ENCODE measurements at regions not wholly inside any gene's neighbourhood (a gene's known extent, or its start where the extent isn't known, plus 50 kb on each side); places are given as distances from the start of the nearest gene placed in this dataset.
"Not testable (repeated sequence)": the region's sequence is repeated elsewhere in the genome, so short reads cannot be mapped to it uniquely, and the experiment has no call there.

- DNase-seq: no peak
- Mint-ChIP-seq H3K27ac (peak overlapping the region in 1 of 3 donors; percentile 53), H3K4me3 (no peak overlapping the region), H3K36me3 (no peaks in the 10 kb centered on the region), H3K4me1 (peaks cover 0 to 15% (median 5%) of the 10 kb centered on the region in 4 donors), H3K9me3 (peaks cover 0 to 3% (median 0%) of the 10 kb centered on the region in 7 donors), H3K27me3 (peaks cover 53% of the 10 kb centered on the region)
- no peaks in the 10 kb centered on the region for H3K36me3 ChIP-seq (ENCODE audit: control insufficient read depth, insufficient read depth, low read length)
- H3K4me3 ChIP-seq (ENCODE audit: low read depth, low read length): no peak overlapping the region
- peaks cover 7% of the 10 kb centered on the region for H3K27me3 ChIP-seq (ENCODE audit: control insufficient read depth, insufficient read depth, low read length)
- no peaks in the 10 kb centered on the region for H3K4me1 ChIP-seq (ENCODE audit: control insufficient read depth, insufficient read depth, low read length, poor library complexity, severe bottlenecking)
- ATAC-seq (ENCODE audit: low read depth in 2 of 2): no peak
- H3K27ac ChIP-seq (ENCODE audit: insufficient read depth, low read length, poor library complexity, severe bottlenecking): no peak overlapping the region
- H3K9me3 ChIP-seq (ENCODE audit: control insufficient read depth in 2 of 2, low read length in 2 of 2): no peaks in the 10 kb centered on the region
These were observed 58.0 kb upstream of the FBXO11 start for GRCh38 chr2:47964277-47964676.

GRCh38 chr2:47964722-47965434, 58.6 kb upstream of the FBXO11 start:
- Mint-ChIP-seq H3K27ac (no peak overlapping the region), H3K4me1 (peaks cover 0 to 15% (median 5%) of the 10 kb centered on the region in 4 donors), H3K27me3 (peaks cover 52% of the 10 kb centered on the region), H3K4me3 (no peak overlapping the region), H3K9me3 (peaks cover 0 to 3% (median 0%) of the 10 kb centered on the region in 7 donors), H3K36me3 (no peaks in the 10 kb centered on the region)
- H3K27me3 ChIP-seq (ENCODE audit: control insufficient read depth, insufficient read depth, low read length): peaks cover 7% of the 10 kb centered on the region
- H3K27ac ChIP-seq (ENCODE audit: insufficient read depth, low read length, poor library complexity, severe bottlenecking): no peak overlapping the region
- no peak overlapping the region for H3K4me3 ChIP-seq (ENCODE audit: low read depth, low read length)
- H3K36me3 ChIP-seq (ENCODE audit: control insufficient read depth, insufficient read depth, low read length): no peaks in the 10 kb centered on the region
- ATAC-seq (ENCODE audit: low read depth in 2 of 2): peak; percentile 11 to 20
- H3K9me3 ChIP-seq (ENCODE audit: control insufficient read depth in 2 of 2, low read length in 2 of 2): no peaks in the 10 kb centered on the region
- DNase-seq: peak in 1 of 3 donors; percentile 15
- H3K4me1 ChIP-seq (ENCODE audit: control insufficient read depth, insufficient read depth, low read length, poor library complexity, severe bottlenecking): no peaks in the 10 kb centered on the region

- not testable (repeated sequence) for ATAC-seq (ENCODE audit: low read depth in 2 of 2); H3K4me3 ChIP-seq (ENCODE audit: low read depth, low read length); H3K4me1 Mint-ChIP-seq; H3K36me3 Mint-ChIP-seq; H3K27ac ChIP-seq (ENCODE audit: insufficient read depth, low read length, poor library complexity, severe bottlenecking); DNase-seq; H3K9me3 ChIP-seq (ENCODE audit: control insufficient read depth in 2 of 2, low read length in 2 of 2); H3K4me1 ChIP-seq (ENCODE audit: control insufficient read depth, insufficient read depth, low read length, poor library complexity, severe bottlenecking); H3K36me3 ChIP-seq (ENCODE audit: control insufficient read depth, insufficient read depth, low read length); H3K4me3 Mint-ChIP-seq; H3K27me3 ChIP-seq (ENCODE audit: control insufficient read depth, insufficient read depth, low read length)
- peak overlapping the region in 1 of 3 donors; percentile 45 for H3K27ac Mint-ChIP-seq
- H3K9me3 Mint-ChIP-seq: peaks cover 0 to 11% (median 3%) of the 10 kb centered on the region in 7 donors
- H3K27me3 Mint-ChIP-seq: peaks cover 21% of the 10 kb centered on the region
These were observed 70.4 kb upstream of the FBXO11 start for GRCh38 chr2:47976728-47977127.

GRCh38 chr2:47984041-47984440, 77.7 kb upstream of the FBXO11 start:
- Histone ChIP-seq H3K4me1 (ENCODE audit: control insufficient read depth, insufficient read depth, low read length, poor library complexity, severe bottlenecking) (no peaks in the 10 kb centered on the region), H3K36me3 (ENCODE audit: control insufficient read depth, insufficient read depth, low read length) (no peaks in the 10 kb centered on the region), H3K27ac (ENCODE audit: insufficient read depth, low read length, poor library complexity, severe bottlenecking) (no peak overlapping the region), H3K4me3 (ENCODE audit: low read depth, low read length) (no peak overlapping the region), H3K27me3 (ENCODE audit: control insufficient read depth, insufficient read depth, low read length) (peaks cover 2% of the 10 kb centered on the region), H3K9me3 (ENCODE audit: control insufficient read depth in 2 of 2, low read length in 2 of 2) (no peaks in the 10 kb centered on the region)
- Mint-ChIP-seq H3K9me3 (no peaks in the 10 kb centered on the region), H3K27me3 (peaks cover 13% of the 10 kb centered on the region), H3K27ac (no peak overlapping the region), H3K36me3 (no peaks in the 10 kb centered on the region), H3K4me1 (no peaks in the 10 kb centered on the region), H3K4me3 (no peak overlapping the region)
- ATAC-seq (ENCODE audit: low read depth in 2 of 2): no peak
- DNase-seq: no peak

GRCh38 chr2:47990503-47990902, 84.2 kb upstream of the FBXO11 start:
- ATAC-seq (ENCODE audit: low read depth in 2 of 2) (no peak), DNase-seq (no peak)
- Mint-ChIP-seq H3K9me3 (peaks cover 0 to 2% (median 0%) of the 10 kb centered on the region in 7 donors), H3K27ac (no peak overlapping the region), H3K36me3 (no peaks in the 10 kb centered on the region), H3K4me3 (no peak overlapping the region), H3K4me1 (no peaks in the 10 kb centered on the region), H3K27me3 (peaks cover 7% of the 10 kb centered on the region)
- no peak overlapping the region for H3K4me3 ChIP-seq (ENCODE audit: low read depth, low read length)
- no peaks in the 10 kb centered on the region for H3K27me3 ChIP-seq (ENCODE audit: control insufficient read depth, insufficient read depth, low read length)
- no peak overlapping the region for H3K27ac ChIP-seq (ENCODE audit: insufficient read depth, low read length, poor library complexity, severe bottlenecking)
- H3K4me1 ChIP-seq (ENCODE audit: control insufficient read depth, insufficient read depth, low read length, poor library complexity, severe bottlenecking): no peaks in the 10 kb centered on the region
- H3K36me3 ChIP-seq (ENCODE audit: control insufficient read depth, insufficient read depth, low read length): no peaks in the 10 kb centered on the region
- no peaks in the 10 kb centered on the region for H3K9me3 ChIP-seq (ENCODE audit: control insufficient read depth in 2 of 2, low read length in 2 of 2)

- Mint-ChIP-seq H3K27me3 (peaks cover 4% of the 10 kb centered on the region), H3K4me3 (no peak overlapping the region), H3K36me3 (no peaks in the 10 kb centered on the region), H3K27ac (no peak overlapping the region), H3K9me3 (peaks cover 0 to 2% (median 0%) of the 10 kb centered on the region in 7 donors), H3K4me1 (no peaks in the 10 kb centered on the region)
- Histone ChIP-seq H3K36me3 (ENCODE audit: control insufficient read depth, insufficient read depth, low read length) (no peaks in the 10 kb centered on the region), H3K9me3 (ENCODE audit: control insufficient read depth in 2 of 2, low read length in 2 of 2) (no peaks in the 10 kb centered on the region), H3K4me1 (ENCODE audit: control insufficient read depth, insufficient read depth, low read length, poor library complexity, severe bottlenecking) (no peaks in the 10 kb centered on the region), H3K27me3 (ENCODE audit: control insufficient read depth, insufficient read depth, low read length) (no peaks in the 10 kb centered on the region), H3K4me3 (ENCODE audit: low read depth, low read length) (no peak overlapping the region), H3K27ac (ENCODE audit: insufficient read depth, low read length, poor library complexity, severe bottlenecking) (no peak overlapping the region)
- ATAC-seq (ENCODE audit: low read depth in 2 of 2): no peak
- DNase-seq: no peak
These were observed 86.4 kb upstream of the FBXO11 start for GRCh38 chr2:47992671-47993070.

GRCh38 chr2:47996808-47997207, 90.5 kb upstream of the FBXO11 start:
- Mint-ChIP-seq H3K4me1 (no peaks in the 10 kb centered on the region), H3K9me3 (no peaks in the 10 kb centered on the region), H3K27me3 (peaks cover 7% of the 10 kb centered on the region), H3K36me3 (no peaks in the 10 kb centered on the region), H3K27ac (no peak overlapping the region), H3K4me3 (no peak overlapping the region)
- H3K27ac ChIP-seq (ENCODE audit: insufficient read depth, low read length, poor library complexity, severe bottlenecking): no peak overlapping the region
- no peaks in the 10 kb centered on the region for H3K36me3 ChIP-seq (ENCODE audit: control insufficient read depth, insufficient read depth, low read length)
- DNase-seq (no peak), ATAC-seq (ENCODE audit: low read depth in 2 of 2) (no peak)
- no peaks in the 10 kb centered on the region for H3K27me3 ChIP-seq (ENCODE audit: control insufficient read depth, insufficient read depth, low read length)
- H3K9me3 ChIP-seq (ENCODE audit: control insufficient read depth in 2 of 2, low read length in 2 of 2): no peaks in the 10 kb centered on the region
- H3K4me1 ChIP-seq (ENCODE audit: control insufficient read depth, insufficient read depth, low read length, poor library complexity, severe bottlenecking): no peaks in the 10 kb centered on the region
- no peak overlapping the region for H3K4me3 ChIP-seq (ENCODE audit: low read depth, low read length)

GRCh38 chr2:47999512-47999911, 93.2 kb upstream of the FBXO11 start:
- no peak for DNase-seq

More at GRCh38 chr2:47999512-47999911, 93.2 kb upstream of the FBXO11 start:
- no peaks in the 10 kb centered on the region for H3K27me3 ChIP-seq (ENCODE audit: control insufficient read depth, insufficient read depth, low read length)
- no peaks in the 10 kb centered on the region for H3K4me1 Mint-ChIP-seq
- H3K4me3 Mint-ChIP-seq: no peak overlapping the region
- H3K36me3 ChIP-seq (ENCODE audit: control insufficient read depth, insufficient read depth, low read length): no peaks in the 10 kb centered on the region
- no peaks in the 10 kb centered on the region for H3K36me3 Mint-ChIP-seq
- no peak overlapping the region for H3K27ac Mint-ChIP-seq
- peaks cover 0 to 2% (median 0%) of the 10 kb centered on the region in 7 donors for H3K9me3 Mint-ChIP-seq
- no peaks in the 10 kb centered on the region for H3K9me3 ChIP-seq (ENCODE audit: control insufficient read depth in 2 of 2, low read length in 2 of 2)
- no peak overlapping the region for H3K4me3 ChIP-seq (ENCODE audit: low read depth, low read length)
- peaks cover 7% of the 10 kb centered on the region for H3K27me3 Mint-ChIP-seq
- no peak overlapping the region for H3K27ac ChIP-seq (ENCODE audit: insufficient read depth, low read length, poor library complexity, severe bottlenecking)
- H3K4me1 ChIP-seq (ENCODE audit: control insufficient read depth, insufficient read depth, low read length, poor library complexity, severe bottlenecking): no peaks in the 10 kb centered on the region
- no peak for ATAC-seq (ENCODE audit: low read depth in 2 of 2)
